Pancreas (tissue), 10 donors: ENCODE measurements at regions not wholly inside any gene's neighbourhood (a gene's known extent, or its start where the extent isn't known, plus 50 kb on each side); places are given as distances from the start of the nearest gene placed in this dataset.

Experiments used
- ATAC-seq, 4 donors: fragments of 200-7000 bp; cut with Tn5 transposase; one replicate each; pipeline versions ENCODE4 v1.8.0 to v1.9.1; 2020; ENCODE audit warnings: mild to moderate bottlenecking in 4 of 4, moderate library complexity in 4 of 4
- DNase-seq, 6 donors: peaks; one replicate each; pipeline ENCODE4 v3.0.0-alpha.2; 2020
- FAIRE-seq: peaks from 2 replicates; lab custom pipeline; 2012; peaks lifted over from hg19 to GRCh38; lab: Jason Lieb, UNC
- H3K27ac ChIP-seq, 4 donors: fragments of 200-600 bp; sonication (generic); 1 replicate in 3 of 4; 2 replicates in 1 of 4; pipeline versions ENCODE4 v1.5.0 to v1.8.0; 2020
- H3K27me3 ChIP-seq, 4 donors: fragments of 200-600 bp; one replicate each; pipeline ENCODE4 v1.8.0; 2021
- H3K36me3 ChIP-seq, 3 donors: fragments of 200-600 bp; sonication (generic) in 1 of 3; one replicate each; pipeline versions ENCODE4 v1.5.0 to v1.8.0; 2020 to 2021
- H3K4me1 ChIP-seq, 3 donors: fragments of 200-600 bp; one replicate each; pipeline ENCODE4 v1.8.0; 2021
- H3K4me3 ChIP-seq, 4 donors: fragments of 200-600 bp; sonication (generic) in 2 of 4; one replicate each; pipeline versions ENCODE4 v1.5.0 to v1.8.0; 2020 to 2021
- H3K9me3 ChIP-seq, 4 donors: fragments of 200-600 bp; one replicate each; pipeline ENCODE4 v1.8.0; 2021
- WGBS, 2 donors: extraction: QIAGEN DNeasy Blood & Tissue Kit; methylation state at CpG; one replicate each; pipeline ENCODE4 v1.1.7; 2013; 5-methylcytosine and 5-hydroxymethylcytosine counted together
- intact Hi-C, 3 donors: fragments of 100-400 bp; cut with DNase I; formaldehyde crosslinking; loops; one replicate each; pipeline versions ENCODE4 v1.11.1 to v1.14.2; 2022
- TF ChIP-seq, protein P1 (sequence below), 4 donors: fragments of 200-600 bp; sonication (generic) in 3 of 4; IDR thresholded peaks; one replicate each; pipeline versions ENCODE4 v1.5.0 to v1.8.0; 2021; ENCODE audit warnings: antibody characterized with exemption in 4 of 4
- donor health status: healthy with polysubstance abuse.
- donor health status: DM: no; HTN: no; CAD: no; lungs with moderate emphysema.
- donor health status: DM: no; HTN: no; CAD: no.
- donor health status: control.
- donor health status: control.
- donor health status: Bipolar disorder and iron deficiency.
- donor health status: DM: yes; HTN: yes; CAD: no.
- donor health status: DM: no; HTN: no; CAD: no.
- donor health status: DM: no; HTN: no; CAD: no.
- donor health status: DM: yes; HTN: yes; CAD: no.

DNA sequence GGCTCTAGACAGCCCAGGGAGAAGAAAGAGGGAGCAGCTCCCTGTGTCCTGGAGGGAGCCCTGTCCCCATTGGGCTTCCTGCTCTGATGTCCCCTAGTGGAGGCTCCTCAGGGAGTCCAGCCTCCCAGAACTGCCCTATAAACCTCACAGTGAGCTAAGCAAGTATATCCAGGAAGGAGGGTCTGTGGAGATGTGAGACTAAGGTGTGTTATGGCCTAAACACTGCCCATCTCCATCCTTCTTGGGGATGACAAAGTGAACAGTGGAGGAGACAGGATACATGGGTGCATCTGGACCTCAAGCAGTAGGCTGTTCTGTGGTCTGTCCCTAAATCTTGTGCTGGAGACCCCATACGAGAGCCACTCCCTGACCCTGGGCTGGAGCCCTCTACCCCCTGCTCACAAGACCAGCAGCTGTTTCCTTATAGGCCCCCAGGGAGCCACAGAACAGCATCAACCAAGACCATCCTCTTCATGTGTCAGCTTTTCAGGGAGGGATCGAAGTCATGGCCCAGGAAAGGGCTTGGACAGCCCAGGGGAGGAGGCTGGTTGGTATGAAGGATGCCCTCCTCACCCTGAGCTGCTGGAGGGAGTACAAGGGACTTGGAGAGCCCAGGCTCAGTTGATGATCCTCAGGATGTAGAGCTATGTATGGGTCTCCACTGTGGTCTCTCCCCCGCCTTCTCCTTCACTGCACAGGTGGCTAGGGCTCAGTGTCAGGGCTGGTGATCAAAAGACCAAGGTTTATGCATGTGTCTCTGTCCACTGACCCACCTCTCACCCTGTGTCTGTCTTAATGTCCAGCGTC is 49.7 kb upstream of the TOP3B start:
- WGBS, 2 donors: 62 to 65% methylated on average over 4 of the region's 4 CpGs
- DNase-seq (no peak), ATAC-seq (no peak), FAIRE-seq (no peak)
- Histone ChIP-seq H3K9me3 (no peaks in the 10 kb centered on the region), H3K4me3 (no peak overlapping the region), H3K36me3 (no peaks in the 10 kb centered on the region), H3K27me3 (no peaks in the 10 kb centered on the region), H3K27ac (no peak overlapping the region), H3K4me1 (no peaks in the 10 kb centered on the region)
- intact Hi-C loops: no loop called here
- TF ChIP-seq, protein P1, sequence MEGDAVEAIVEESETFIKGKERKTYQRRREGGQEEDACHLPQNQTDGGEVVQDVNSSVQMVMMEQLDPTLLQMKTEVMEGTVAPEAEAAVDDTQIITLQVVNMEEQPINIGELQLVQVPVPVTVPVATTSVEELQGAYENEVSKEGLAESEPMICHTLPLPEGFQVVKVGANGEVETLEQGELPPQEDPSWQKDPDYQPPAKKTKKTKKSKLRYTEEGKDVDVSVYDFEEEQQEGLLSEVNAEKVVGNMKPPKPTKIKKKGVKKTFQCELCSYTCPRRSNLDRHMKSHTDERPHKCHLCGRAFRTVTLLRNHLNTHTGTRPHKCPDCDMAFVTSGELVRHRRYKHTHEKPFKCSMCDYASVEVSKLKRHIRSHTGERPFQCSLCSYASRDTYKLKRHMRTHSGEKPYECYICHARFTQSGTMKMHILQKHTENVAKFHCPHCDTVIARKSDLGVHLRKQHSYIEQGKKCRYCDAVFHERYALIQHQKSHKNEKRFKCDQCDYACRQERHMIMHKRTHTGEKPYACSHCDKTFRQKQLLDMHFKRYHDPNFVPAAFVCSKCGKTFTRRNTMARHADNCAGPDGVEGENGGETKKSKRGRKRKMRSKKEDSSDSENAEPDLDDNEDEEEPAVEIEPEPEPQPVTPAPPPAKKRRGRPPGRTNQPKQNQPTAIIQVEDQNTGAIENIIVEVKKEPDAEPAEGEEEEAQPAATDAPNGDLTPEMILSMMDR (IDR thresholded peaks at IDR 0.05): no peak
